Left ventricle myocardium superior (tissue), 1 donor: ENCODE measurements at regions not wholly inside any gene's neighbourhood (a gene's known extent, or its start where the extent isn't known, plus 50 kb on each side); places are given as distances from the start of the nearest gene placed in this dataset.

Source experiments
- ATAC-seq: fragments of 200-7000 bp; cut with Tn5 transposase; one replicate; pipeline ENCODE4 v1.9.1; 2020; ENCODE audit warnings: mild to moderate bottlenecking, moderate library complexity
- DNase-seq: peaks from one replicate; pipeline ENCODE4 v3.0.0-alpha.2; 2020
- intact Hi-C: fragments of 100-400 bp; cut with micrococcal nuclease; formaldehyde crosslinking; loops from one replicate; pipeline ENCODE4 v1.11.0; 2022
- donor health status: DM: no; HTN: yes; CAD: no; lungs with severe emphysema.

- intact Hi-C loops: no loop called here
- DNase-seq: no peak
- no peak for ATAC-seq
These were observed 73.5 kb upstream of the AKT3 start for GRCh38 chr1:243923292-243924171.

- ATAC-seq: no peak
- DNase-seq: no peak
- intact Hi-C loops: no loop called here
These were observed 71.1 kb upstream of the AKT3 start for GRCh38 chr1:243921111-243921510.

- peak; percentile 48 for ATAC-seq
- no peak for DNase-seq
- intact Hi-C loops: no loop called here
These were observed 68.0 kb upstream of the AKT3 start for GRCh38 chr1:243917863-243918565.

- DNase-seq: peak; percentile 40
- ATAC-seq: peak; percentile 82
- intact Hi-C loops: no loop called here
These were observed 67.3 kb upstream of the AKT3 start for GRCh38 chr1:243917177-243917862.

GRCh38 chr1:243916160-243916559 lies 66.1 kb upstream of the AKT3 start:
- DNase-seq (no peak), ATAC-seq (no peak)
- intact Hi-C loops: no loop called here

GRCh38 chr1:243912347-243912746 lies 62.3 kb upstream of the AKT3 start:
- no peak for ATAC-seq
- intact Hi-C loops: no loop called here
- DNase-seq: no peak

GRCh38 chr1:243910607-243911006 lies 60.6 kb upstream of the AKT3 start:
- no peak for ATAC-seq
- intact Hi-C loops: no loop called here
- no peak for DNase-seq

GRCh38 chr1:243903895-243904294 lies 53.9 kb upstream of the AKT3 start:
- no peak for ATAC-seq
- intact Hi-C loops: no loop called here
- no peak for DNase-seq

- intact Hi-C loops: no loop called here
- no peak for DNase-seq
- ATAC-seq: no peak
These were observed 53.0 kb upstream of the AKT3 start for GRCh38 chr1:243903041-243903440.

GRCh38 chr1:243902100-243902499 lies 52.1 kb upstream of the AKT3 start:
- intact Hi-C loops: no loop called here
- ATAC-seq (no peak), DNase-seq (no peak)
